ENCODE measurements at regions not wholly inside any gene's neighbourhood (a gene's known extent, or its start where the extent isn't known, plus 50 kb on each side); places are given as distances from the start of the nearest gene placed in this dataset.
"Not testable (repeated sequence)": the region's sequence is repeated elsewhere in the genome, so short reads cannot be mapped to it uniquely, and the experiment has no call there.

GRCh38 chr17:31748881-31749280, 110.2 kb downstream of the COPRS start:
- no peak for DNase-seq (ENCODE audit: low spot score)

DNA sequence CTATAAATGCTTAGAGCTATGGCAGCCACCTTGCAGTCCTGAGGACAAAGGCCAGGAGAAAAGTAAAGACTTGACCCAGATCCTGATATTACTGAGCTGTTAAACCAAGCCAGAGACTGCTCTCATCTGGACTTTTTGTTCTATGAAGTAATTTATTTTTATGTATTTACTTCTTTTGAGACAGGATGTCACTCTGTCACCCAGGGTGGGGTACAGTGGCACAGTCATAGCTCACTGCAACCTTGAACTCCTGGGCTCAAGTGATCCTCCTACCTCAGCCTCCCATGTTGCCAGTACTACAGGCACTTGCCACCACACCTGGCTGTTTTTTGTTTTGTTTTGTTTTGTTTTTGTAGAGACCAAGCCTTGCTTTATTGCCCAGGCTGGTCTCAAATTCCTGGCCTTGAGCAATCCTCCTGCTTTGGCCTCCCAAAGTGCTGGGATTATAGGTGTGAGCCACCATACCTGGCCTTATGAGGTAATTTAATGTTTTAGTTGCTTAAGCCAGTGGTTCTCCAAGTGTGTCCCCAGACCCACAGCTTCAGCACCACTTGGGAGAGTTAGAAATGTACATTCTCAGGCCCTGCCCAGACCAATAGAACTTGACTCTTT, 112.1 kb downstream of the COPRS start:
- no peak for DNase-seq (ENCODE audit: low spot score)

GRCh38 chr17:31745964-31746600, 113.0 kb downstream of the COPRS start:
- DNase-seq (ENCODE audit: low spot score), result no peak

DNA sequence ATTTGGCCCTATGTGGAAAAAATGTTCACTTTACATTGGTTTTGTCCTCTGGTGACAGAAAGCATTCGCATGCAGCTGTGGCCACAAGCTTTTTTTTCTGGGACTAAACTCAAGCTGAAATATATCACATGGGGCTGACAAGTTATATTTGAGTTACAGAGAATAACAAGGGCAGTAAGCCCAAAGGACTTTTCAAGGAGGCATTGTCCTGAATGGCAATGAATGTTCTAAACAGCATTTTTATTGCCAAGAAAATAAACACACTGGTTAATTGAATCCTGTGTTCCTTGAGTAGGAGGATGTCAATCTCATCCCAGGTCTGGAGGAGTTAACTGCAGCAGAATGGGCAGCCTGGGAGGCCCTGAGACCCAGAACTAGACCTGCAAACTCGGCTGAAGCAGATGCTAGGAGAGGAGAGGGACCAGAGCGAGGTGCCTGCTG, 114.5 kb downstream of the COPRS start:
- no peak for DNase-seq (ENCODE audit: low spot score)

DNA sequence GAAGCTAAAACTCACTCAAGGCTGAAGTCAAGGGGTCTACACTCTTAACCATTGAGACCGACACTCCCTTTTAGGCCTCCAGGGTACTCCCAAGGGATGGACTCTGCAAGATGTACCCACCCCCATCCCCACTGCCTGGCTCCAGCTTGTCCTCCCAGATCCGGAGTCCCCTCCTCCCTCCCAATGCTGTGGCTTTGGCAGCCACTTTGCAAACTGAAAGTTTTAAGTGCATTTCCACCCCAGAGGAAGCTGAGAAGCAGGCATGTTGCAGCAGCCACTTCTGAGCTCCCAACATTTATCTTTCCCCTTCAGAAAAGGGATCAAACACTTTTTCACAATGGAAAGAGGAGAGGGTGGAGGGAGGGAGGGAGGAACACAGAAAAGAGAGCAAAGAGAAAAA, 115.2 kb downstream of the COPRS start:
- DNase-seq (ENCODE audit: low spot score), result no peak

GRCh38 chr17:31741371-31741770, 117.7 kb downstream of the COPRS start:
- DNase-seq (ENCODE audit: low spot score), result no peak

DNA sequence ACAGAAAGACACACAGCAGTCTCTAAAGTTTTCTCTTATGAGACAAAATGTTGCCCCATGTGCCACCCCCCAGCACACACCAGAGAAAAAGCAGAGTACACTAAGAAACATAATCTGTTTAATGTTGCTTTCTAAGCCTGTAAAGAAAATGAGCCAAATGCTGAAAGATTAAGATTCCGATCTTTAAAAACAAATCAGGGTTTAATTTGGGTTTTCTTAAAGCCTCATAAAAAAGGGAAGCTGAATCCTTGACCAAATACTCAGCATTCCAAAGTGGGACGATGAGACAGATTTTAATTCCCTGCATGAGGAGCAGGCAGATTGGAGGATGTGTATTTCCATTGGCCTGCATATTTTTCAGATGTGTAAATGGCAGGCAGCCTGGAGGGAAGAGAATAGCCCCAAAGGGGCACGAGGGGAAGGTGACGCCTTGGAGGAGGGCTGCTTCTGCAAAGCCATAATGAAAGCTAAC, 118.4 kb downstream of the COPRS start:
- DNase-seq (ENCODE audit: low spot score), result no peak

DNA sequence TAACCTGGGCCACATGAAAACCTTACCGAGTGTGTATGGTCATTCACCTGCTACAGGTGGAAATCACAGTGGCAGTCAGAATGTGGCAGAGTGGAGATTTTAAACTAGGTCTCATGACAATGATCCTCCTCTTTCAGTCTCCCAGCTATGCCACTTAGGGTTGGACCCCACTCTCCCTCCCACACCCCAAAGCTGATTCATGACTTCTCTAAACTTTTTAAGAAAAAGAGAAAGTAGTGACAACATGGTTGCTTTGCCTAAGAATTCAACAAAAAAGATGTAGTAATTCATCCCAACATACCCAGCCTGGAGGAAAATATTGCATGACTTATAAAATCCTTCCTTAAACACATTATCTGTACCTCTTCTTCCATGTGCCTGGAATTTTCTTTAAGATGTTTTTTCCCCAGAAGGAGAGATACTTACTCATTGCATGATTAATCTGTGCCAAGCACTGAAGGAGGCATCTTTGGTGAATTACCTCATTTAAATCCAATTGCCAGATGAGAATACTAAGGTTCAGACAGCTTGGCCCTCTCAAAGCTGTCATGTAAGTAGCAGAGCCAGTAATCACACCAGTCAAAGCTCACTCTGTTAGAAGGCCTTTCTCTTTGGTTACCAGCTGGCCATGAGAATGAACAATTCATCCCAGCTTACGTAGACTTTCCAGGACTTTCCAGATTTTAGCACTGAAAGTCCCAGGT, 119.9 kb downstream of the COPRS start:
- DNase-seq (ENCODE audit: low spot score), result no peak

DNA sequence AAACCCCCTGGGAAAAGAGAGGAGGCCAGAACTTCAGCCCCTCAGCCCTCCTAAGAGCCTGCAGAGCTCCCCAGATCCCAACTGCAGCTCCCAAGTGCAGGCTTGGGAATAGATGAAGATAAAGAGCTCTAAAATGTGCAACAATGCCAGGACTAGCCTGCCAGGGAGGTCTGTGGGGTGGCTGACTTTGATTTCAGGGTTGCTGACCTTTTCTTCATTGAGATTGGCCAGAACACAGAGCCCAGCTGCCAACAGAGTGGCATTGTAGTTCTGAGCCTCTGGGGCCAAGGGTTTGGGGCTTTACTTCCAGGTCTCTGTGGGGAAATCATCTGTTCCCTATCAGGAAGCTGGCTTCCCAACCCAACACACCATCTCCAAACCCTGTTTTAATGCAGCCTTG, 120.6 kb downstream of the COPRS start:
- no peak for DNase-seq (ENCODE audit: low spot score)

DNA sequence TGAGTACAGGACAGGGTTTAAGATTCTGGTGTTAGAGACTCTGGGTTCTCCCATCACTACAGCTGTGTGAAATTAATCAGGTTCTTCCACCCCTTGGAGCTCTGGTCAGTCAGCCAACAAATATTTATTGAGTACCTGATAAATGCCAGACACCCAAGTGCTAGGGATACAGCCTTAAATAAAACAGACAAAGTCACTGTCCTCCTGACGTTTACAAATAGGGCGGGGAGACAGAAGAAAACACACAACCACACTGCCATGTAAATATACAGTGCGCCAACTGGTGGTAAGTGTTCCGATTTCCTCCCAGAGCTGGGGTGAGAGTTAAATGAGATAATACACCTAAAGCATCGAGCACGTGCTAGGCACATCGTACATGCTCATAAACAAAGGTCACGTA, 121.0 kb downstream of the COPRS start:
- no peak for DNase-seq (ENCODE audit: low spot score)

DNA sequence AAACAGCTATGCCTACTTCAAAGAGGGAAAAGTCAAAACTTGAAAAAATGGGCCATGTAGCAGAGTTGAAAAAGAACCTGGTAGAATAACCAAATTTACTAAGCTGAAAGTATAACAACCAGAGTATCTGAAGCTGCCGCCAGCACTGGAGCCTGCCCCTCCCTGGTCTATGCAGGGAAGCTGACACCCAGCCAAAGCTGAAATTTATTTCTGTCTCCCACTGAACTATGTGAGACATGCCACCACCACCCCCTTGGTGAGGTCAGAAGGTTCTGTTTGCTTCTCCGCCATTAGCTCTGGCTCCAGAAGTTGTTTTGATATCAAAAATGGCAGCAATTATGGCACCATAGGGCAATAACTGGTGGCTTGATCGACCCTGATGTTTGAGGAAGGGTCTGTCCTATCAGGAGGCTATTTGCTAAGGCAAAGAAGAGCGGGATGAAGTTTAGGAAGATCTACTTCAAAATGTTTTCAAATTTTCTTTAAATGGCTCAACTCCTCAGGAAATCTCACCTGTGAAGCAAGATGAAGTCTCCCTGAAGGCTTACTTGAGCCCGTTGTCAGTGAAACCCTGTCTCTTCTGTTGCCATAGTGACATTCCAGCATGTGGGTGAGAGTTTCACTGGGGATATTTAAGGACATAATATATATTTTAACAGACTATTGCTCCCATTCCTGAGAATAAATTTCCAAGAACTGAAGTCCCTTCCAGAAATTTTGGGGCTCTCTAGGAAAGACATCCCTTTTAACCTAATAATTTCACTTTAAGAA, 122.0 kb downstream of the COPRS start:
- no peak for DNase-seq (ENCODE audit: low spot score)

DNA sequence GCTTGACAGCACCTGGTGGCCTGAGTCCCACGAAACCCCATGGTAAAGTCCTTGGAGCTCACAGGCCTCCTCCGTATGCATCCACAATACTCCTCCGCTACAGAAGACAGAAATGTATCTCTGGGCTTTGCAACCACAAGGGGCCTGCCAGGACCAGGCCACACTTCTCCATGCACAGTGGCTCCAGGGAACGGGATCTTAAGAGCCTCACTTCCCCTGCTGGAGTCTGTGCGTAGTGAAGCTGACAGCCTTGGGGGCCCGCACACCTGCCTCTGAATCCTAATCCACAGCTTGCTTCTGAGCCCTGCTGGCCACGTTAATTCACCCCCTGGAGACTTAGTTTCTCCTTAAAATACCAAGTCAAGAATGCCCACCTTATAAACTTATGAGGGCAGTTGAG, 125.7 kb downstream of the COPRS start:
- no peak for DNase-seq (ENCODE audit: low spot score)

DNA sequence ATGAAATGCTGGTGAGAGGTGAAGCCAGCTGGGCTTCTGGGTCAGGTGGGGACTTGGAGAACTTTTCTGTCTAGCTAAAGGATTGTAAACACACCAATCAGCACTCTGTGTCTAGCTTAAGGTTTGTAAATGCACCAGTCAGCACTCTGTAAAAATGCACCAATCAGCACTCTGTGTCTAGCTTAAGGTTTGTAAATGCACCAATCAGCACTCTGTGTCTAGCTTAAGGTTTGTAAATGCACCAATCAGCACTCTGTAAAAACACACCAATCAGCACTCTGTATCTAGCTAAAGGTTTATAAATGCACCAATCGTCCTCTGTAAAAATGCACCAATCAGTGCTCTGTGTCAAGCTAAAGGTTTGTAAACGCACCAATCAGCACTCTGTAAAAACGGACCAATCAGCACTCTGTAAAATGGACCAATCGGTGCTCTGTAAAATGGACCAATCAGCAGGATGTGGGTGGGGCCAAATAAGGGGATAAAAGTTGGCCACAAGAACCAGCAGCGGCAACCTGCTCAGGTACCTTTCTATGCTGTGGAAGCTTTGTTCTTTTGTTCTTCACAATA, 127.4 kb downstream of the COPRS start:
- DNase-seq (ENCODE audit: low spot score), result not testable (repeated sequence)

DNA sequence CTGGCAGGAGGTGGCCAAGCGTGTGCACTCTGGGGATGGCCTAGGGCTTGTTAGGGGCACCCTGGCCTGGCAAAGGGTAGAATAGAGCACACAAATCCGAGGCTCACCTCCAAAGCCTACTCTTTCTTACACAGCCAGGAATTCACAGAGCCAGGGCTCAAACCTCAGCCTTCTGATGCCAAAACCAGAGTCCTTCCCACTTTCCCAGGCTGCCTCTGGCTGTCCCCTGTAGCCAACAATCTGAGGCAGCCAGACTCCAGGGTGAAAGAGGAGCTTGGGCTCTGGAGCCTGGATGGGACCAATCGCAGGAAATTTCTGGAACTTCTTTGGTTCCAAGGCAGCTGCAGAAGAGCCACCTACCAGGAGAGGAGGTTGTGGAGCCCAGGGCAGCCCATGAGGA, 127.9 kb downstream of the COPRS start:
- no peak for DNase-seq (ENCODE audit: low spot score)

GRCh38 chr17:31726980-31727427, 132.0 kb downstream of the COPRS start:
- no peak for DNase-seq (ENCODE audit: low spot score)

GRCh38 chr17:31724619-31725018, 134.4 kb downstream of the COPRS start:
- DNase-seq (ENCODE audit: low spot score), result no peak

GRCh38 chr17:31724026-31724425, 135.0 kb downstream of the COPRS start:
- DNase-seq (ENCODE audit: low spot score), result no peak

DNA sequence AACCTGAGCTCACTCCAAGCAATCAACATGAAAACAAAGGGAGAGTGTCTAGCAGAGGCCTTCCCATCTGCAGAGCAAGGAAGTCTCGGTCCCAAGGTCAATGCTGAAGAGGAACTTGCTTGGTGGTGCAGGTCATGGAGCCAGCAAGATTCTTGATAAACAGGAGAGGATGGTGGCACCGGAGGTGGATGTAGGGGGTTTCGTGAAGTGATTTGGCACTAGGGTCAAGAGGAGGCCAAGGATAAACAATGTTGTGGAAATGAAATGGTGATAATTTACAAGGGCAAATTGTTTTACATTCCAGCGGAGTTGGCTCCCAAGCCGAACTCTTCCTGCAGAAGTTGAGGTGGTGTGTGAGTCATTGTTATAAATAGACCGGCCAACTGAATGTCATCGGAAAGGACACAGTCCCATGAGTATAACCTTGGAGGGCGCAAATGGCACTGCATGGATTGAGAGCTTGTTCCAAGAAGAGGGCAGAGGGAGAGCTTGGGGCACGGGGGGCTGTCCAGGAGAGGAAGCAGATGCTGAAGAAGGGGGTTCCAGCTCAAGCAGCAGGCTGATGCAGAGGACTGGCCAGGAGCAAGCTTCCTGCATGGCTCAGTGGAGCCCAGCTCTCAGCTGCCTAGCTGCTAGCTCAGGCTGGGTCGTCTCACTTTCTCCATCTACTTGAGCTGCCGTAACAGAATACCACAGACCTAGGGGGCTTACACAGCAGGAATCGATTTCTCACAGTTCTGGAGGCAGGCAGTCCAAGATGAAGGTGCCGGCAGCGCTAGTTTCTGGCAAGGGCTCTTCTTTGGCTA, 136.6 kb downstream of the COPRS start:
- DNase-seq (ENCODE audit: low spot score), result no peak

DNA sequence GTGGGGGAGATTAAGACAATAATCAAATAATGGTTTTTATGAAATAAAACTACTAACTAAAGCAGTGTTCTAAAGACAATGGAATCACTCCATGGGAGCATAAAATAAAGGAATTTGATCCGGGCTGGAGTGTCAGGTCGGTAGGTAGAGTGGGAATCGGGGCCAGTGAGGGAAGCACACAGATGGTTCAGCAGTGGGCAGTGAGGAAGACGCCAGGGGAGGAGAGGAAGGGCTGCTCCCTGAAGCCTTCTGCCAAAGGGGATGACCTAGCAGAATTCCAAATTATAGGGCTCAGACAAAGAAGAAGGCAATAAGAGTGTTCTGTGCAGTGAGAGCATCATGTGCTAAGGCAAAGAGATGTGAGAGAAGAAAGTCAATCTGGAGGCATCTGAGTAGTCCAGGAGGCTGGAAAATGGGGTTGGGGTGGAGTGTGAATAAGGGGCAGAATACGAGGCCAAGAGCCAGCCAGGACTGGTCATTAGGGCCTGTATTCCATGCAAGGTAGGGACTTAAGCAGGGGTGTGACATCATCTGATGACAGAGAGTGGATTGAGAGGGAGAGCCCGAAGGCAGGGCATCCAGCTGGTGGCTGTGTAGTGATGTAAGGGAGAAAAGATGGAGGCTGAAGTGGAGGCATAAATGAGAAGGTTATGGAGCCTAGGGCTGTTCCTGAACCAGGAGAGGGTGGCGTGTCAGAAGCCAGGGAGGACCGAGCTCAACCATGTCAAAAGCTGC, 137.6 kb downstream of the COPRS start:
- DNase-seq (ENCODE audit: low spot score), result no peak

DNA sequence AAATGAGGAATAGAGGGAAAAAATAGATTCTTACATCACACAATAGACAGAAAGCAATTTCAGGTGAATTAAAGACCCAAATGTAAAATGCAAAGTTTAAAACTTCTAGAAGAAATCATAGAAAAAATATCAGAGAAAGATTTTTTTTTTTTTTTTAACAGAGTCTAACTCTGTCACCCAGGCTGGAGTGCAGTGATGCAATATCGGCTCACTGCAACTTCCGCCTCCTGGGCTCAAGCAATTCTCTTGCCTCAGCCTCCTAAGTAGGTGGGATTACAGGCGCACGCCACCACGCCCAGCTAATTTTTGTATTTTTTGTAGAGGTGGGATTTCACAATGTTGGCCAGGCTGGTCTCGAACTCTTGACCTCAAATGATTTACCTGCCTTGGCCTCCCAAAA, 141.8 kb downstream of the COPRS start:
- not testable (repeated sequence) for DNase-seq (ENCODE audit: low spot score)

DNA sequence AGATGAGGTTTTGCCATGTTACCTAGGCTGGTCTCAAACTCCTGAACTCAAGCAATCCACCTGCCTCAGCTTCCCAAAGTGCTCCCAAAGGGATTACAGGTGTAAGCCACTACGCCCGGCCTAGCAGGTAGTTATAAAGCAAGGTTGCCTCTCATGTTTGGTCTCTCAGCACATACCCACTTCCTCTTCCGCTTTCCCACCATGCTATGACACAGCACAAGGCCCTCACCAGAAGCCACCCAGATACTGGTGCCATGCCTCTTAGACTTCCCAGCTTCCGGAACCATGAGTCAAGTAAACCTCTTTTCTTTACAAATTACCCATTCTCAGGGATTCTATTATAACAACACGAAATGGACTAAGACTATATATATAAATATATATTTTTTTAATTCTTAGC, 143.6 kb downstream of the COPRS start:
- DNase-seq (ENCODE audit: low spot score), result no peak
